SK-N-SH treated with all-trans-retinoic acid at 6 μM for 48 hours (cell line): ENCODE measurements at regions not wholly inside any gene's neighbourhood (a gene's known extent, or its start where the extent isn't known, plus 50 kb on each side); places are given as distances from the start of the nearest gene placed in this dataset.

Experiments
- ARNTL ChIP-seq: fragments of 450-650 bp; formaldehyde crosslinking; IDR thresholded peaks from 2 replicates; pipeline ENCODE4 v1.5.0; 2020; ENCODE audit warnings: low read depth, mild to moderate bottlenecking, moderate library complexity, borderline replicate concordance
- BACH2 ChIP-seq: fragments of 250-450 bp; sonication (Bioruptor Pico); IDR thresholded peaks from 2 replicates; pipeline ENCODE4 v1.9.0; 2021; ENCODE audit warnings: mild to moderate bottlenecking, borderline replicate concordance
- CSDC2 ChIP-seq: fragments of 250-450 bp; sonication (Bioruptor Pico); IDR thresholded peaks from 2 replicates; pipeline ENCODE4 v1.5.0; 2020; ENCODE audit warnings: mild to moderate bottlenecking, moderate library complexity
- ISL1 ChIP-seq: fragments of 250-450 bp; sonication (Bioruptor Pico); IDR thresholded peaks from 2 replicates; pipeline ENCODE4 v2.1.2; 2022; ENCODE audit warnings: mild to moderate bottlenecking, moderate library complexity
- OSR1 ChIP-seq: fragments of 250-450 bp; sonication (Bioruptor Pico); IDR thresholded peaks from 2 replicates; pipeline ENCODE4 v1.8.0; 2022; ENCODE audit warnings: moderate library complexity, mild to moderate bottlenecking, inconsistent platforms
- RARB ChIP-seq: fragments of 250-450 bp; sonication (Bioruptor Pico); IDR thresholded peaks from 2 replicates; pipeline ENCODE4 v1.8.0; 2021; ENCODE audit warnings: mild to moderate bottlenecking, moderate library complexity
- SNAI2 ChIP-seq: fragments of 250-450 bp; sonication (Bioruptor Pico); IDR thresholded peaks from 2 replicates; pipeline ENCODE4 v1.5.0; 2020; ENCODE audit warnings: mild to moderate bottlenecking, moderate library complexity
- TCF4 ChIP-seq: fragments of 250-450 bp; sonication (Bioruptor Pico); IDR thresholded peaks from 2 replicates; pipeline ENCODE4 v1.8.0; 2021; ENCODE audit warnings: mild to moderate bottlenecking, moderate library complexity, borderline replicate concordance
- ZFP3 ChIP-seq: fragments of 250-450 bp; sonication (Bioruptor Pico); IDR thresholded peaks from 2 replicates; pipeline ENCODE4 v1.5.0; 2020; ENCODE audit warnings: mild to moderate bottlenecking, moderate library complexity
- TF ChIP-seq, protein P1 (sequence below): fragments of 250-450 bp; sonication (Bioruptor Pico); IDR thresholded peaks from 2 replicates; pipeline ENCODE4 v1.8.0; 2020; ENCODE audit warnings: mild to moderate bottlenecking, moderate library complexity, borderline replicate concordance
- TF ChIP-seq, protein P2 (sequence below): fragments of 250-450 bp; sonication (Bioruptor Pico); IDR thresholded peaks from 2 replicates; pipeline ENCODE4 v1.5.1; 2020; ENCODE audit warnings: low read depth, mild to moderate bottlenecking, moderate library complexity
- TF ChIP-seq, protein P3 (sequence below): fragments of 250-450 bp; sonication (Bioruptor Pico); IDR thresholded peaks from 2 replicates; pipeline ENCODE4 v1.5.0; 2020; ENCODE audit warnings: mild to moderate bottlenecking, moderate library complexity

DNA sequence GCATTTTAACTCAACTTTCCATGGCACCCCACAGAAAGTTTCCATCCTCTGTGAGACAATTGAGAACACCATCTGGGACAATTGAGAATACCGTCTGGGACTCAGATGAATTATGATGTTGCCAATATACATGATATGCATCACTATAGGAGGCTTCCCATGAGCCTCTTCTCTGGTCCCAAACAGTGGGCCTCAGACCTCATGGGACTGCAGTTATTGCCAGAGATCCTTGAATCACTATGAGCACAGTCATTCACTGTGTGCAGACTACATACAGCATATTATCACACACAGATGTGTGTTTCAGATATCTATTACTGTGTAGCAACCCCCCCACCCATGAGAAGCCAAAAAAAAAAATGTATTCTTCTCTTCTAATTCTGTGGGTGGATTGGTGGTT lies 134.4 kb downstream of the GXYLT1 start:
- TF ChIP-seq RARB (CRISPR knock-in tag): no peak
- no peak for TF ChIP-seq ISL1 (CRISPR knock-in tag)
- TF ChIP-seq ZFP3 (CRISPR knock-in tag): no peak
- TF ChIP-seq, protein P1, sequence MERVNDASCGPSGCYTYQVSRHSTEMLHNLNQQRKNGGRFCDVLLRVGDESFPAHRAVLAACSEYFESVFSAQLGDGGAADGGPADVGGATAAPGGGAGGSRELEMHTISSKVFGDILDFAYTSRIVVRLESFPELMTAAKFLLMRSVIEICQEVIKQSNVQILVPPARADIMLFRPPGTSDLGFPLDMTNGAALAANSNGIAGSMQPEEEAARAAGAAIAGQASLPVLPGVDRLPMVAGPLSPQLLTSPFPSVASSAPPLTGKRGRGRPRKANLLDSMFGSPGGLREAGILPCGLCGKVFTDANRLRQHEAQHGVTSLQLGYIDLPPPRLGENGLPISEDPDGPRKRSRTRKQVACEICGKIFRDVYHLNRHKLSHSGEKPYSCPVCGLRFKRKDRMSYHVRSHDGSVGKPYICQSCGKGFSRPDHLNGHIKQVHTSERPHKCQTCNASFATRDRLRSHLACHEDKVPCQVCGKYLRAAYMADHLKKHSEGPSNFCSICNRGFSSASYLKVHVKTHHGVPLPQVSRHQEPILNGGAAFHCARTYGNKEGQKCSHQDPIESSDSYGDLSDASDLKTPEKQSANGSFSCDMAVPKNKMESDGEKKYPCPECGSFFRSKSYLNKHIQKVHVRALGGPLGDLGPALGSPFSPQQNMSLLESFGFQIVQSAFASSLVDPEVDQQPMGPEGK (CRISPR knock-in tag): no peak
- no peak for TF ChIP-seq BACH2 (CRISPR knock-in tag)
- TF ChIP-seq TCF4: no peak
- no peak for TF ChIP-seq OSR1 (CRISPR knock-in tag)
- TF ChIP-seq, protein P2, sequence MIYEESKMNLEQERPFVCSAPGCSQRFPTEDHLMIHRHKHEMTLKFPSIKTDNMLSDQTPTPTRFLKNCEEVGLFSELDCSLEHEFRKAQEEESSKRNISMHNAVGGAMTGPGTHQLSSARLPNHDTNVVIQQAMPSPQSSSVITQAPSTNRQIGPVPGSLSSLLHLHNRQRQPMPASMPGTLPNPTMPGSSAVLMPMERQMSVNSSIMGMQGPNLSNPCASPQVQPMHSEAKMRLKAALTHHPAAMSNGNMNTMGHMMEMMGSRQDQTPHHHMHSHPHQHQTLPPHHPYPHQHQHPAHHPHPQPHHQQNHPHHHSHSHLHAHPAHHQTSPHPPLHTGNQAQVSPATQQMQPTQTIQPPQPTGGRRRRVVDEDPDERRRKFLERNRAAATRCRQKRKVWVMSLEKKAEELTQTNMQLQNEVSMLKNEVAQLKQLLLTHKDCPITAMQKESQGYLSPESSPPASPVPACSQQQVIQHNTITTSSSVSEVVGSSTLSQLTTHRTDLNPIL (CRISPR knock-in tag): no peak
- no peak for TF ChIP-seq ARNTL (CRISPR knock-in tag)
- no peak for TF ChIP-seq CSDC2 (CRISPR knock-in tag)
- TF ChIP-seq, protein P3, sequence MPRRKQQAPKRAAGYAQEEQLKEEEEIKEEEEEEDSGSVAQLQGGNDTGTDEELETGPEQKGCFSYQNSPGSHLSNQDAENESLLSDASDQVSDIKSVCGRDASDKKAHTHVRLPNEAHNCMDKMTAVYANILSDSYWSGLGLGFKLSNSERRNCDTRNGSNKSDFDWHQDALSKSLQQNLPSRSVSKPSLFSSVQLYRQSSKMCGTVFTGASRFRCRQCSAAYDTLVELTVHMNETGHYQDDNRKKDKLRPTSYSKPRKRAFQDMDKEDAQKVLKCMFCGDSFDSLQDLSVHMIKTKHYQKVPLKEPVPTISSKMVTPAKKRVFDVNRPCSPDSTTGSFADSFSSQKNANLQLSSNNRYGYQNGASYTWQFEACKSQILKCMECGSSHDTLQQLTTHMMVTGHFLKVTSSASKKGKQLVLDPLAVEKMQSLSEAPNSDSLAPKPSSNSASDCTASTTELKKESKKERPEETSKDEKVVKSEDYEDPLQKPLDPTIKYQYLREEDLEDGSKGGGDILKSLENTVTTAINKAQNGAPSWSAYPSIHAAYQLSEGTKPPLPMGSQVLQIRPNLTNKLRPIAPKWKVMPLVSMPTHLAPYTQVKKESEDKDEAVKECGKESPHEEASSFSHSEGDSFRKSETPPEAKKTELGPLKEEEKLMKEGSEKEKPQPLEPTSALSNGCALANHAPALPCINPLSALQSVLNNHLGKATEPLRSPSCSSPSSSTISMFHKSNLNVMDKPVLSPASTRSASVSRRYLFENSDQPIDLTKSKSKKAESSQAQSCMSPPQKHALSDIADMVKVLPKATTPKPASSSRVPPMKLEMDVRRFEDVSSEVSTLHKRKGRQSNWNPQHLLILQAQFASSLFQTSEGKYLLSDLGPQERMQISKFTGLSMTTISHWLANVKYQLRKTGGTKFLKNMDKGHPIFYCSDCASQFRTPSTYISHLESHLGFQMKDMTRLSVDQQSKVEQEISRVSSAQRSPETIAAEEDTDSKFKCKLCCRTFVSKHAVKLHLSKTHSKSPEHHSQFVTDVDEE: no peak
- TF ChIP-seq SNAI2 (CRISPR knock-in tag): no peak
